ENCODE measurements at regions not wholly inside any gene's neighbourhood (a gene's known extent, or its start where the extent isn't known, plus 50 kb on each side); places are given as distances from the start of the nearest gene placed in this dataset.

DNA sequence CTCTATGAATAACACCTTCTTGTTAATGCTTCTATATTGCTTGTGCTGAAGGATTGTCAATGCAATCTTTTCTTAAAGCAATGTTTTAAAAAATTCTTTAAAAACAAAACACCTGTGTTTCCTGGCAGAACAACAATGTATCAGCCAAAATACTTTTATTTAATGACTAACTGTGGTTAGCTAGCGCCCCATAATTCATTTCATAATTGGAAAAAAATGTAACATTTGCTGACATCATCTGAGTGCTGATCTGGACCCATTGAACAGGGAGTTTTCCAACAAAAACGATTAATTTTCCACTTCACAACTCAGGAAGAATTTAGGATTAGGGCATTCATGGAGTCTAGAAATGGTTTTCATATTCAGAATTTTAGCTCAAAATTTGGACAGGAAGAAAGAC, 137.6 kb upstream of the CDK6 start:
- no peak overlapping the region for H3K27ac ChIP-seq (ENCODE audit: low read length)
- no peaks in the 10 kb centered on the region for H3K9me3 ChIP-seq (ENCODE audit: low read length)
- H3K79me2 ChIP-seq (replicated peaks; ENCODE audit: insufficient read depth, low read length) = no peaks in the 10 kb centered on the region
- H3K27me3 ChIP-seq (ENCODE audit: insufficient read depth, low read depth, low read length) = no peaks in the 10 kb centered on the region
- no peak overlapping the region for H3K9ac ChIP-seq (ENCODE audit: low read length)
- no peak overlapping the region for H3K4me2 ChIP-seq (ENCODE audit: low read length)
- no peak for TF ChIP-seq EZH2 (IDR thresholded peaks at IDR 0.05; ENCODE audit: borderline replicate concordance, insufficient read depth, low read length, poor library complexity, severe bottlenecking)
- TF ChIP-seq EP300 (conservative IDR thresholded peaks at IDR 0.05; ENCODE audit: poor library complexity, severe bottlenecking) = no peak
- TF ChIP-seq CTCF (IDR thresholded peaks at IDR 0.05; ENCODE audit: poor library complexity, severe bottlenecking) = no peak
- no peak for TF ChIP-seq RAD21 (conservative IDR thresholded peaks at IDR 0.05)
- no peak for TF ChIP-seq SMC3 (conservative IDR thresholded peaks at IDR 0.05; ENCODE audit: poor library complexity)
- TF ChIP-seq TAF1 (IDR thresholded peaks at IDR 0.05; ENCODE audit: low read depth) = no peak
- TF ChIP-seq, protein P1, sequence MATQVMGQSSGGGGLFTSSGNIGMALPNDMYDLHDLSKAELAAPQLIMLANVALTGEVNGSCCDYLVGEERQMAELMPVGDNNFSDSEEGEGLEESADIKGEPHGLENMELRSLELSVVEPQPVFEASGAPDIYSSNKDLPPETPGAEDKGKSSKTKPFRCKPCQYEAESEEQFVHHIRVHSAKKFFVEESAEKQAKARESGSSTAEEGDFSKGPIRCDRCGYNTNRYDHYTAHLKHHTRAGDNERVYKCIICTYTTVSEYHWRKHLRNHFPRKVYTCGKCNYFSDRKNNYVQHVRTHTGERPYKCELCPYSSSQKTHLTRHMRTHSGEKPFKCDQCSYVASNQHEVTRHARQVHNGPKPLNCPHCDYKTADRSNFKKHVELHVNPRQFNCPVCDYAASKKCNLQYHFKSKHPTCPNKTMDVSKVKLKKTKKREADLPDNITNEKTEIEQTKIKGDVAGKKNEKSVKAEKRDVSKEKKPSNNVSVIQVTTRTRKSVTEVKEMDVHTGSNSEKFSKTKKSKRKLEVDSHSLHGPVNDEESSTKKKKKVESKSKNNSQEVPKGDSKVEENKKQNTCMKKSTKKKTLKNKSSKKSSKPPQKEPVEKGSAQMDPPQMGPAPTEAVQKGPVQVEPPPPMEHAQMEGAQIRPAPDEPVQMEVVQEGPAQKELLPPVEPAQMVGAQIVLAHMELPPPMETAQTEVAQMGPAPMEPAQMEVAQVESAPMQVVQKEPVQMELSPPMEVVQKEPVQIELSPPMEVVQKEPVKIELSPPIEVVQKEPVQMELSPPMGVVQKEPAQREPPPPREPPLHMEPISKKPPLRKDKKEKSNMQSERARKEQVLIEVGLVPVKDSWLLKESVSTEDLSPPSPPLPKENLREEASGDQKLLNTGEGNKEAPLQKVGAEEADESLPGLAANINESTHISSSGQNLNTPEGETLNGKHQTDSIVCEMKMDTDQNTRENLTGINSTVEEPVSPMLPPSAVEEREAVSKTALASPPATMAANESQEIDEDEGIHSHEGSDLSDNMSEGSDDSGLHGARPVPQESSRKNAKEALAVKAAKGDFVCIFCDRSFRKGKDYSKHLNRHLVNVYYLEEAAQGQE (IDR thresholded peaks at IDR 0.05; ENCODE audit: borderline replicate concordance) = no peak
- TF ChIP-seq POLR2AphosphoS5 (IDR thresholded peaks at IDR 0.05) = no peak
- TF ChIP-seq MXI1 (conservative IDR thresholded peaks at IDR 0.05; ENCODE audit: poor library complexity, severe bottlenecking) = no peak
- H2AFZ ChIP-seq (ENCODE audit: low read depth, low read length) = no peak overlapping the region
- H3K36me3 ChIP-seq (ENCODE audit: insufficient read depth, low read length) = no peaks in the 10 kb centered on the region
- H4K20me1 ChIP-seq (ENCODE audit: insufficient read depth) = no peaks in the 10 kb centered on the region
- no peak overlapping the region for H3K4me3 ChIP-seq (ENCODE audit: low read length)
- H3K9me2 ChIP-seq (ENCODE audit: insufficient read depth, low read length) = no peaks in the 10 kb centered on the region
- H3F3A ChIP-seq (ENCODE audit: insufficient read depth, low read length, poor library complexity, severe bottlenecking) = no peaks in the 10 kb centered on the region

DNA sequence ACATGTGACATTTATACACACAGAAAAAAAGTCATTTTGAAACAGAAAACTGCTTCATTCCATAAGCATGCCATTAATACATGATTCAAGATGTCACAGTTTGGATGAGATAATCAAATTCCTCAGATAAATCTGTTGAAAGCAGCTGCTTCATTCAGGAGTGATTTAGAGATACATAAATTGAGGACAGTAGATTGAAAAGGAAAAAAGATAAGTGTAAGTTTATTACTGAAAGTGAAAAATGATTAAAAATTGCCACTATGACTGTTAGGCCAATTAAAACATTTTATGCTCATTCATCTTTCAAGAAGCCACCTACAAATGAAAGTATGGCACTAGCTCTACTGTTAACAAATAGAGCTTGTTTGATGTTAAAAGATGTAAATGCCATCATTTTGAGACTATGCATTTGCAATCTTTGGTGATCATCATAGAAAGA, 136.9 kb upstream of the CDK6 start:
- H3K9ac ChIP-seq (ENCODE audit: low read length) = no peak overlapping the region
- H3K9me2 ChIP-seq (ENCODE audit: insufficient read depth, low read length) = no peaks in the 10 kb centered on the region
- H3K4me2 ChIP-seq (ENCODE audit: low read length) = no peak overlapping the region
- no peak overlapping the region for H3K27ac ChIP-seq (ENCODE audit: low read length)
- no peak overlapping the region for H3K4me3 ChIP-seq (ENCODE audit: low read length)
- no peaks in the 10 kb centered on the region for H4K20me1 ChIP-seq (ENCODE audit: insufficient read depth)
- H3K79me2 ChIP-seq (replicated peaks; ENCODE audit: insufficient read depth, low read length) = no peaks in the 10 kb centered on the region
- no peak overlapping the region for H2AFZ ChIP-seq (ENCODE audit: low read depth, low read length)
- H3K27me3 ChIP-seq (ENCODE audit: insufficient read depth, low read depth, low read length) = no peaks in the 10 kb centered on the region
- TF ChIP-seq EP300 (conservative IDR thresholded peaks at IDR 0.05; ENCODE audit: poor library complexity, severe bottlenecking) (peak; percentile 14), CTCF (IDR thresholded peaks at IDR 0.05; ENCODE audit: poor library complexity, severe bottlenecking) (no peak)
- TF ChIP-seq, protein P1 (IDR thresholded peaks at IDR 0.05; ENCODE audit: borderline replicate concordance) = no peak
- H3F3A ChIP-seq (ENCODE audit: insufficient read depth, low read length, poor library complexity, severe bottlenecking) = no peaks in the 10 kb centered on the region
- no peaks in the 10 kb centered on the region for H3K9me3 ChIP-seq (ENCODE audit: low read length)
- H3K36me3 ChIP-seq (ENCODE audit: insufficient read depth, low read length) = no peaks in the 10 kb centered on the region

All from neural cell (in vitro differentiated cells).